IPS-18a (cell line): ENCODE measurements at regions not wholly inside any gene's neighbourhood (a gene's known extent, or its start where the extent isn't known, plus 50 kb on each side); places are given as distances from the start of the nearest gene placed in this dataset.

Experiments
- H3K27ac ChIP-seq: one replicate; pipeline ENCODE4 v1.5.1; 2013; ENCODE audit warnings: low read length
- H3K27me3 ChIP-seq: one replicate; pipeline ENCODE4 v1.6.1; 2013; ENCODE audit warnings: mild to moderate bottlenecking, low read length; ENCODE audit not compliant: control insufficient read depth, insufficient read depth
- H3K36me3 ChIP-seq: one replicate; pipeline ENCODE4 v1.6.1; 2013; ENCODE audit warnings: low read depth, low read length; ENCODE audit not compliant: control insufficient read depth
- H3K4me1 ChIP-seq: one replicate; pipeline ENCODE4 v1.6.1; 2013; ENCODE audit warnings: low read depth, low read length; ENCODE audit not compliant: control insufficient read depth
- H3K4me3 ChIP-seq: one replicate; pipeline ENCODE4 v1.5.1; 2013; ENCODE audit warnings: low read length
- H3K9ac ChIP-seq: one replicate; pipeline ENCODE4 v1.6.1; 2013; ENCODE audit warnings: mild to moderate bottlenecking, low read length, moderate library complexity
- H3K9me3 ChIP-seq: one replicate; pipeline ENCODE4 v1.6.1; 2013; ENCODE audit warnings: low read depth, low read length; ENCODE audit not compliant: control insufficient read depth

DNA sequence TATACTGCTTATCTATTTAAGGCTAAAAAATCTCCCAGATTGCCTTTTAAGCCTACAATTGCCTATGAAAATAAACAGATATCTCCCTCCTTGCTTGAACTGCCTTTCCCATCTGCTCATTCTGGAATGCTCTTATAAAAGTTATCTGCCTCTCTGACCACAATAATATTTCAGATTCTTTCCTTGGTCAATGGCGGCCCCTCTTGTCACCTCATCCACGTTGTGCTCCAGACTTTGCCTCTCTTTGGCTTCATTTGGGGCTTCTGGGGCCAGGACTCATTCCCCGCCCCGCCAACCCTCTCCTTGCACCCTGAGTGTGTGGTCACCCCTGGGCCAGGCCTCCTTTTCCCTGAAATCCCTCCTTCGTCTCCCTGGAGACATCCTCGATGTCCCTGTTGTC, 110.0 kb upstream of the RPS23 start:
- Histone ChIP-seq H3K27me3 (no peaks in the 10 kb centered on the region), H3K27ac (no peak overlapping the region), H3K36me3 (no peaks in the 10 kb centered on the region), H3K4me1 (peaks cover 6% of the 10 kb centered on the region), H3K4me3 (no peak overlapping the region), H3K9me3 (no peaks in the 10 kb centered on the region), H3K9ac (no peak overlapping the region)

DNA sequence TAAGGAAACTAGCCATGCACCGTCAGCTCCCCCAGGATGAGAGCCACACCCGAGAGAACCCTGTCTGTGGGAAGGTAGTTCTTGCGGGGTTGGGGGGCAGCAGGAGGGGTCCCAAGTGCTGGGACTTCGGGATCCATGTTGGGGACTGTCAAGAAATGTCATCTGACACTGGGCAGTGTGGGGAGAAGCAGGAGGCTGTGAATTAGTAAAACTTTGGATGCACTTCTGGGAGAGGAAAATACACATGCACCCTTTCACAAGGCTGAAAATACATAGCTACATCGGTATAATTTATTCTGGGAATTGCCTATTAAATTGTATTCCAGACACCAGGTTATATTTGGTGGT, 109.6 kb upstream of the RPS23 start:
- peaks cover 6% of the 10 kb centered on the region for H3K4me1 ChIP-seq
- no peak overlapping the region for H3K4me3 ChIP-seq
- no peak overlapping the region for H3K27ac ChIP-seq
- no peaks in the 10 kb centered on the region for H3K36me3 ChIP-seq
- no peaks in the 10 kb centered on the region for H3K27me3 ChIP-seq
- no peak overlapping the region for H3K9ac ChIP-seq
- H3K9me3 ChIP-seq: no peaks in the 10 kb centered on the region

DNA sequence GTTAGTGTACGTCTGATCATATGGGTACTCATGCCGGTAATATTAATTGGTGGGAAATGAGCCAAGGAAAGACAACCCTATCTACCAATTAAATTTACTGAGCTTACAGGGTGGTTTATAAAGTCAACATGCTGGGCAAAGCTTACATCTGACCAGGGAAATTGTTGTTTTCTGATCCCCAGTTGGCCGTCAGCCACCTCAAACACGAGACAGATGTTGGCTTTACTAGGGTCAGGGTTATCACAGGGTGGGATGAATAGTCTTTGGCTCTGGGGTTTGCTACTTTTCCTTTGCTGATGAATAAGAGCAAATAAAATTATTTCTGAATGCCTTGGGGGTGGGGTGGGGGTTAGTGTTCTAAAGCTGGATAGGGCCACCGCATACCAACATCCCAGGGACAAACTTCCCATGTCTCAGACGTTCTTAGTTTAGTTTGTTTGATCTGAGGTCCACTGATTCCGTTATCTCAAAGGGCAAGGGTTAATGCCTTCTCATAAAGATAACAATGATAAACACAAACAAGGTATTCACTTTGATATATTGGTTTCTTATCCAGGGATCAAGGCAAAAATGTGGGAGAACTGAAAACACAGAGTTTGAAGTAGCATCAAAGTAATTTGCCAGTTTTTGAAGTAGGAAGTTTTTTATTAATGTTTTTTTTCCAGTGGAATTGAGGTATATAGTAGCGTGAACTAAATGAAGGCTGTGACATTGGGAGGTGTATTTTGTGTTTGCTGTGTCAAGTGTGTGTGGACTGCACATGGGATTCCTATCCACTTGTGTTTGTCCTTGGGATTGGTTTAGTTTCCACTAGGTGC, 109.1 kb upstream of the RPS23 start:
- H3K4me3 ChIP-seq: no peak overlapping the region
- peaks cover 6% of the 10 kb centered on the region for H3K4me1 ChIP-seq
- no peak overlapping the region for H3K9ac ChIP-seq
- H3K27ac ChIP-seq: no peak overlapping the region
- no peaks in the 10 kb centered on the region for H3K9me3 ChIP-seq
- H3K27me3 ChIP-seq: no peaks in the 10 kb centered on the region
- no peaks in the 10 kb centered on the region for H3K36me3 ChIP-seq

DNA sequence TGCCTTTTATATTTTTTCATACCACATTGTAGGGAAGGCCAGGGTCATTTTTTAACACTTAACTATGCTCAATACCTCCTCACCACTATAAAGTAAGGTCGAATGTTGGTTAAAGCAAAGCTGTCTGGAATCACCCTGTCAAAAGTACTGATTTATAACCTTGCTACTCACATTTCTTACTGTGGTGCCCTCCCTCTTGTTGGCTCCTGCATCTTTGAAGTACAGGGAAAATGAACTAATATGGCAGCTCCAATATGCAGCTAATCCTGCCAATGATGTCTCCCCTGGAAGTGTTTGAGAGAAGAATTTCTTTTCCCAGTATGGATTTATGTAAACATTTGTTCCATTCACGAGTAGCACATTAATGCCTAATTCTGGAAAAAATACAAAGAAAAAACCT, 108.4 kb upstream of the RPS23 start:
- Histone ChIP-seq H3K9me3 (no peaks in the 10 kb centered on the region), H3K27ac (no peak overlapping the region)

DNA sequence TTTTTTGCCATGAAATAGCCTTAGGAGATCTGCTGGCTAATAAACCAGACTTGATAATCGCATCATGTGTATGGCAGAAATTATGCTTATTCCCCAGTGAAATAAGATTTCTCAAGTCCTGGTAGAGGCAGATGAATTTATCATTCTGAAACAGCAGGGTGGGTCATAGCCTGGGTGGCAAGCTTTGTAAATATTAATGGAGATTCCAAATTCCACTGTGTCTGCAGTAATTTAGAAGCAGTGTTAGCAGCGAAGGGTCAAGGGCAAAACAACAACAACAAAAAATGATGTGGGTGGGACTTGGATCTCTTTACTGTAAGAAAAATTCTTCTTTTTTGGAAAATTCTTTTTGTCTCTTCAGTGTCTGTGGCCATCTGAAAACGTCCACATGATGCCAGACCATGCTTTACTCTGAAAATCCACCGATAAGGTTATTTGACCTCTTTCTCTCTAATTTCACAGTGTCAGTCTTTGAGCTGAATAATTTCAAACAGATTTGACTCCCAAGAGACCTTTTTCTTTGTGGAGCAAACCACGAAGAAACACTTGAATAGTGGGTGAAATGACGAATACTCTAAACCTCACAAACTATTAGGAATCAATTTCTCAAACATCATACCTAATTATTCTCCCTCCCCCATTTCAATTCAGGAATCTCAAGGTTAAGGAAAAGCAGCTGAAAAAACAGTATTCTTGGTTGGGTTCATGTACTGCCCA, 106.0 kb upstream of the RPS23 start:
- Histone ChIP-seq H3K4me3 (no peak overlapping the region), H3K27me3 (no peaks in the 10 kb centered on the region), H3K9me3 (no peaks in the 10 kb centered on the region), H3K9ac (no peak overlapping the region), H3K4me1 (peaks cover 13% of the 10 kb centered on the region), H3K27ac (no peak overlapping the region), H3K36me3 (no peaks in the 10 kb centered on the region)

More for the DNA sequence above, 108.4 kb upstream of the RPS23 start:
- no peak overlapping the region for H3K9ac ChIP-seq
- H3K27me3 ChIP-seq: no peaks in the 10 kb centered on the region
- H3K4me3 ChIP-seq: no peak overlapping the region
- H3K4me1 ChIP-seq: peaks cover 6% of the 10 kb centered on the region
- H3K36me3 ChIP-seq: no peaks in the 10 kb centered on the region

DNA sequence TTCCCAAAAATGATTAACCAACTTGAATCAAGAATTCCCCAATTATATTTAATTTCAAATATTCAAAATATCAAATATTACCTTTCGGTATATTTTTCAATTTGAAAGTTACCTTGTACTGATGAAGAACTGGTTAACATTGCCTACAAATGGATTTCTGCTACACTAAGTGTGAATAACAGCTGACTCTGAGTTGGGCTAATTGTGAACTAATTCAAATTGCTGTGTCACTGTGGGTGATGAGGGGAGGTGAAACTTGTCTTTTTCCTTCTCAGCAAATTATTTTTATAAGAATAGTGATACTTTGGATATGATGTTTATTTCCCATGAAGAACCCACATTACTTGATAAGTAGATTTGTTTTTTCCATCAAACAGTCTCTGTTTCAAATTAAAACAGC, 103.4 kb upstream of the RPS23 start:
- Histone ChIP-seq H3K27me3 (no peaks in the 10 kb centered on the region), H3K36me3 (no peaks in the 10 kb centered on the region), H3K4me1 (peaks cover 13% of the 10 kb centered on the region), H3K27ac (no peak overlapping the region), H3K9ac (no peak overlapping the region), H3K4me3 (no peak overlapping the region), H3K9me3 (no peaks in the 10 kb centered on the region)

DNA sequence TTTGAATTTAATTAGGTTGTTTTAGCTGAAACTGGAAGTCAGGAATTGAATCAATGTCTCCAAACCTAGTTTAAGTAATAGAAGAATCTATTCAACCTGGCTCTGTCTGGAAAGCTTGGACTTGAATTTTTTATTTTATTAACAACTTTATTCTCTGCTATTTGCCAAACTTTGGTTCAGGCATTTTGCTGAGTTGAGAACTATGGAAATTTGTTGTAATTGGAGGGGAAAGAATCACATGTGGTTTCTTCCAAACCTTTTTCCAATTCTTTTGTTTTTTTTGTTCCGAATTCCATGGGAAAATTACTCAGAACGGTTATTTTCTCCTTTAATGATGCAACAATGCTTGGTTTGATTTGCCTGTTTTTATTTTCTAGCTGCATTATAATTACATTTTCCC, 98.2 kb upstream of the RPS23 start:
- no peak overlapping the region for H3K27ac ChIP-seq
- no peaks in the 10 kb centered on the region for H3K36me3 ChIP-seq
- H3K27me3 ChIP-seq: no peaks in the 10 kb centered on the region
- H3K9me3 ChIP-seq: no peaks in the 10 kb centered on the region
- no peak overlapping the region for H3K9ac ChIP-seq
- no peak overlapping the region for H3K4me3 ChIP-seq
- H3K4me1 ChIP-seq: peaks cover 7% of the 10 kb centered on the region

DNA sequence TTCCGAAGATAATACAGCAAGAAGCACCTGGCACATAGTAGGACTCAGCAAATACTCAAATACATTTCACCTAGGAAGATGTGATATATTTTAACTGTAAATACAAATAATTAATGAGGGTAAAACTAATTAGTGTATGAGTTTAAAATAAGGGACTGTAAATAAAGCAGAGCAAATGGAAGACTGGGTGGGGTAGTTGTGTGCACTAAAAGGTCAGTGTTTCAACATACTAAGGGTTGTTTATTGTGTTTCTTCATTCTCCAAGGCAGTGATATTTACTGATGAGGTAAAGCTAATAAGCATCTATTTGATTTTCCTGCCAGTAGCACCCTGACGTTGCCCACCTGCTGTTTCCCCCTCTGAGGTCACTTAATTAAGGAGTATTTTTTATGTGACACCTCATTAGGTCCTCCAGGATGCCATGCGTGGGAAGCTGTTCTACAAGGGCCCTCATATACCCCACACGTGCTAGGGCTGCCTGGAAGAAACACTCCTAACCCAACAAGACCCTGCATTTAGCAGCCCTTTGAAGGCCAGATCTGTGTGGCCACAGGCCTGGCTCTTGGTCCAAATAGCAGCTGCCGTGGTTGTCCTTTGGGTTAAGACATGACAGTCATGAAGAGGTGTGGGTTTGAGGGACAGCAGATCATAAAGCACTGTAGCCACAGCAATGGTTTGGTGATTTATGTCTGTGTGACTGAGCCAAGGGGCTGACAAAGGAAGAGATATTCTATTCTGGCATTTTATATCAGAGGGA, 97.5 kb upstream of the RPS23 start:
- Histone ChIP-seq H3K27me3 (no peaks in the 10 kb centered on the region), H3K9me3 (no peaks in the 10 kb centered on the region), H3K4me1 (peaks cover under 1% of the 10 kb centered on the region), H3K27ac (no peak overlapping the region), H3K4me3 (no peak overlapping the region), H3K9ac (no peak overlapping the region), H3K36me3 (no peaks in the 10 kb centered on the region)

DNA sequence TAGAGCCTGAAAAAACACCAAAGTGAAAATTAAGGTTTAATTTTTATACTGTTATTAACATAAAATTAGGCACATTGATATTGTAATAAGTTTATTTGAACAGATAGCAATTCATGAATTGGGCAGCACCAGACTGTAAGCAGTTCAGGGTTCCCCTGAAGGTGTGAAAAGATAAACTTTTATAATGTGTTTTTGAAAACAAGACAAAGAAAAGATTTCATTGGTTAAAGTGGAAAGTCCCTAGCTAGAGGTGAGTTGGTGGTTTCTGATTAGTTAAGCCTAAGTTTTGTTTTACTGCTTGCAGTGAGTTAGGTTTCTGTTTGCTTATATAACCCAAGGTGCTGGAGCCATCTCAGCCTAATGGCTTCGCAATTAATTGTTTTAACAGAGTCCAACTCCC, 96.5 kb upstream of the RPS23 start:
- Histone ChIP-seq H3K27ac (no peak overlapping the region), H3K27me3 (no peaks in the 10 kb centered on the region), H3K36me3 (no peaks in the 10 kb centered on the region), H3K4me3 (no peak overlapping the region), H3K9ac (no peak overlapping the region), H3K9me3 (no peaks in the 10 kb centered on the region), H3K4me1 (no peaks in the 10 kb centered on the region)

DNA sequence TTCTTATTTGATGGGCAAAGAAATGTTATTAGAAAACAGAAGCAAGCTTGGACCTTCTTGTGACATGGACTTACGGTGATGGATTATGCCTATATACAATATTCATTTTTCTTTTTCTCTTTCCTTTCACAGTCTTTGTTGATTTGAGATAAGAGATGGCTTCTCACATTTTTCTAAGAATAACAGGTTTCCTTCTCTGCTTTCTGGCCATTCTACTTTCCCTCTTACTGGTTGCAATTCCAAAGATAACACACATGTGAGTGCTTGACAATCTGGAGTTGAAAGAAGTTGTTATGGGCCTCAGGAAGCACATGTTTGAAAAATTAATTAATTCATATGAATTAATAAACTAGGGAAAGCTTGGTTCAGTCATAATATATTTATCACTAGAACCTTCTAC, 89.8 kb upstream of the RPS23 start:
- no peaks in the 10 kb centered on the region for H3K27me3 ChIP-seq
- no peaks in the 10 kb centered on the region for H3K36me3 ChIP-seq
- H3K9ac ChIP-seq: no peak overlapping the region
- H3K4me3 ChIP-seq: no peak overlapping the region
- no peak overlapping the region for H3K27ac ChIP-seq
- no peaks in the 10 kb centered on the region for H3K9me3 ChIP-seq
- H3K4me1 ChIP-seq: no peaks in the 10 kb centered on the region

DNA sequence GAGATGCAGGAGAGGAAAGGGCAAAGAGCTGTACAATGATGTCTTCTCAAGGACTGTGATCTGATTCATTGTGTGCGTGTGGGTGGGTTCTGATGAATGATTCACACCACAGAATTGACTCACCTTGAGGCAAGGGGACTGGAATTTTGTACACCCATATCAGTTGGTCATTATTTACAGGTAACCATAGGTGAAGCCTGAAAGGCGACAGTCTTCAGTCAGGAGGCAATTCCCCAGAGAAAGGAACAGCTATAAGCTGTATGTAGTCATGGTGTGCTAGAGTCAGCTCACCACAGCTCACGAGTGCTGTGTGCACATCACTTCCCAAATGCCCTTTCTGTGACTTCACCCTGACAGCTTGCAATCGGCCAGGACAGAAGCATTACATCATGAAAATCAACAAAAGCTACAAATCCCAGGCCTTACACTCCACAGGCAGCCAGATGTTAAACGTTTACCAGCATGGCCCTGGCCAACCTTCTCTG, 87.6 kb upstream of the RPS23 start:
- Histone ChIP-seq H3K27me3 (no peaks in the 10 kb centered on the region), H3K9me3 (no peaks in the 10 kb centered on the region), H3K27ac (no peak overlapping the region), H3K36me3 (no peaks in the 10 kb centered on the region), H3K4me1 (no peaks in the 10 kb centered on the region), H3K4me3 (no peak overlapping the region), H3K9ac (no peak overlapping the region)
